ENCODE measurements at regions not wholly inside any gene's neighbourhood (a gene's known extent, or its start where the extent isn't known, plus 50 kb on each side); places are given as distances from the start of the nearest gene placed in this dataset.

- TF ChIP-seq POLR2A (IDR thresholded peaks at IDR 0.05; ENCODE audit: low read depth, low read length) = no peak
- no peak for TF ChIP-seq SMC3 (IDR thresholded peaks at IDR 0.05; ENCODE audit: low read depth, low read length)
- TF ChIP-seq CTCF (conservative IDR thresholded peaks at IDR 0.05; ENCODE audit: low read depth, low read length) = no peak
- no peak for TF ChIP-seq MXI1 (IDR thresholded peaks at IDR 0.05; ENCODE audit: borderline replicate concordance, low read depth, low read length)
- TF ChIP-seq CHD1 (IDR thresholded peaks at IDR 0.05; ENCODE audit: low read depth, low read length) = no peak
- TF ChIP-seq RAD21 (IDR thresholded peaks at IDR 0.05; ENCODE audit: low read length) = no peak
- TF ChIP-seq RCOR1 (IDR thresholded peaks at IDR 0.05; ENCODE audit: insufficient replicate concordance, low read length) = no peak
- TF ChIP-seq, protein P1, sequence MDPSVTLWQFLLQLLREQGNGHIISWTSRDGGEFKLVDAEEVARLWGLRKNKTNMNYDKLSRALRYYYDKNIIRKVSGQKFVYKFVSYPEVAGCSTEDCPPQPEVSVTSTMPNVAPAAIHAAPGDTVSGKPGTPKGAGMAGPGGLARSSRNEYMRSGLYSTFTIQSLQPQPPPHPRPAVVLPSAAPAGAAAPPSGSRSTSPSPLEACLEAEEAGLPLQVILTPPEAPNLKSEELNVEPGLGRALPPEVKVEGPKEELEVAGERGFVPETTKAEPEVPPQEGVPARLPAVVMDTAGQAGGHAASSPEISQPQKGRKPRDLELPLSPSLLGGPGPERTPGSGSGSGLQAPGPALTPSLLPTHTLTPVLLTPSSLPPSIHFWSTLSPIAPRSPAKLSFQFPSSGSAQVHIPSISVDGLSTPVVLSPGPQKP (IDR thresholded peaks at IDR 0.05; ENCODE audit: borderline replicate concordance, low read depth, low read length) = no peak
- no peak for TF ChIP-seq CEBPB (IDR thresholded peaks at IDR 0.05; ENCODE audit: low read depth, low read length)
These were observed 287.2 kb upstream of the KCNH8 start for GRCh38 chr3:18861137-18861536.
